ENCODE measurements at regions not wholly inside any gene's neighbourhood (a gene's known extent, or its start where the extent isn't known, plus 50 kb on each side); places are given as distances from the start of the nearest gene placed in this dataset.

DNA sequence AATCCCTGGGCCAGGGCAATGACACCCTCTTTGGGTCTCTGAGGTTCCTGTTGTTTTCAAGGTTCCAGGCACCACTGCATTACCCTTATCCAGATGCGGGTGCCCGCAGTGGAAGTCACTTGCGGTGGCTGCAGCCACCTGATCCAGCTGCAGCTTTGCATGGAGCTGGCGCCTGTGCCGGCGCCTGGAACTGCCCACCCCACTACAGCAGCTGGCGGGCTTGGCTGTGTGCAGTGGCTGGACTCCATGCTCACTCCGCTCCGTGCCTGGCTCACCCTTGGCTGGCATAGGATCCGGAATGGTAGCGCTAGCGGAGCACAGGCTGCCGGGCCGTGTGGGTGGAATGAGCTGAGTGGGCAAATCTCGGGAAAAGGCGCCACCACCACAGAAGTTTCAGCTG is 832.6 kb upstream of the CADM2 start:
- no peaks in the 10 kb centered on the region for H3K27me3 ChIP-seq (ENCODE audit: insufficient read depth, low read length)
- no peak overlapping the region for H2AFZ ChIP-seq (ENCODE audit: low read length)
- DNase-seq = no peak
- no peak overlapping the region for H3K27ac Mint-ChIP-seq
- H3K18ac ChIP-seq (ENCODE audit: insufficient read length, low read depth, low read length) = no peak overlapping the region
- H3K4me1 Mint-ChIP-seq = no peaks in the 10 kb centered on the region
- H4K20me1 ChIP-seq (ENCODE audit: control insufficient read depth, insufficient read depth, insufficient read length) = no peaks in the 10 kb centered on the region
- H3K4ac ChIP-seq (ENCODE audit: low read depth, low read length) = no peak overlapping the region
- no peaks in the 10 kb centered on the region for H3K79me1 ChIP-seq (ENCODE audit: insufficient read depth, low read depth, low read length, poor library complexity, severe bottlenecking)
- peaks cover 0 to 2% of the 10 kb centered on the region in 2 experiments; a peak in 2 of 5 replicates for H3K9me3 Mint-ChIP-seq
- no peak overlapping the region for H2BK5ac ChIP-seq (ENCODE audit: insufficient read length, low read length)
- TF ChIP-seq, protein P1, sequence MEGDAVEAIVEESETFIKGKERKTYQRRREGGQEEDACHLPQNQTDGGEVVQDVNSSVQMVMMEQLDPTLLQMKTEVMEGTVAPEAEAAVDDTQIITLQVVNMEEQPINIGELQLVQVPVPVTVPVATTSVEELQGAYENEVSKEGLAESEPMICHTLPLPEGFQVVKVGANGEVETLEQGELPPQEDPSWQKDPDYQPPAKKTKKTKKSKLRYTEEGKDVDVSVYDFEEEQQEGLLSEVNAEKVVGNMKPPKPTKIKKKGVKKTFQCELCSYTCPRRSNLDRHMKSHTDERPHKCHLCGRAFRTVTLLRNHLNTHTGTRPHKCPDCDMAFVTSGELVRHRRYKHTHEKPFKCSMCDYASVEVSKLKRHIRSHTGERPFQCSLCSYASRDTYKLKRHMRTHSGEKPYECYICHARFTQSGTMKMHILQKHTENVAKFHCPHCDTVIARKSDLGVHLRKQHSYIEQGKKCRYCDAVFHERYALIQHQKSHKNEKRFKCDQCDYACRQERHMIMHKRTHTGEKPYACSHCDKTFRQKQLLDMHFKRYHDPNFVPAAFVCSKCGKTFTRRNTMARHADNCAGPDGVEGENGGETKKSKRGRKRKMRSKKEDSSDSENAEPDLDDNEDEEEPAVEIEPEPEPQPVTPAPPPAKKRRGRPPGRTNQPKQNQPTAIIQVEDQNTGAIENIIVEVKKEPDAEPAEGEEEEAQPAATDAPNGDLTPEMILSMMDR (conservative IDR thresholded peaks at IDR 0.05) = no peak
- no CpG with 5 or more reads among the region's 16 CpGs for WGBS (ENCODE audit: extremely low coverage, insufficient read length, low lambda C conversion rate)
- H3K23me2 ChIP-seq (ENCODE audit: insufficient read length, low read depth, low read length, poor library complexity, severe bottlenecking) = no peaks in the 10 kb centered on the region
- H3K79me2 ChIP-seq (ENCODE audit: insufficient read depth, low read length) = no peaks in the 10 kb centered on the region; the same call in 1 of the 2 replicates
- H4K8ac ChIP-seq (replicated peaks; ENCODE audit: insufficient read length, low read depth, low read length) = no peak overlapping the region
- H2BK12ac ChIP-seq (ENCODE audit: insufficient read length, low read depth, low read length) = no peak overlapping the region
- peaks cover 0 to 2% (median 0%) of the 10 kb centered on the region in 3 experiments; a peak in 1 of 7 replicates for H3K36me3 Mint-ChIP-seq (ENCODE audit: insufficient read depth in 1 of 3, low read depth in 3 of 3)
- H3K27ac ChIP-seq (ENCODE audit: insufficient read length, low read depth, low read length) = no peak overlapping the region
- H3K14ac ChIP-seq (ENCODE audit: insufficient read depth, low read length) = no peak overlapping the region
- no peaks in the 10 kb centered on the region for H3K9me3 ChIP-seq (ENCODE audit: control insufficient read depth, low read depth, low read length)
- no peak overlapping the region for H2BK120ac ChIP-seq (ENCODE audit: low read depth, low read length, poor library complexity, severe bottlenecking)
- H4K5ac ChIP-seq (ENCODE audit: insufficient read length, low read depth, low read length) = no peak overlapping the region
- H3K56ac ChIP-seq (ENCODE audit: insufficient read length, low read depth, low read length) = no peak overlapping the region
- no peak overlapping the region for H3K4me3 Mint-ChIP-seq
- H3K4me1 ChIP-seq (ENCODE audit: insufficient read depth, low read length) = no peaks in the 10 kb centered on the region
- no peaks in the 10 kb centered on the region for H3K27me3 Mint-ChIP-seq (ENCODE audit: low read depth)
- H4K91ac ChIP-seq (ENCODE audit: insufficient read length, low read depth, low read length) = no peak overlapping the region
- no peak overlapping the region for H3T11ph ChIP-seq (ENCODE audit: low read length)
- no peak overlapping the region for H3K4me2 ChIP-seq (ENCODE audit: insufficient read depth, insufficient read length, low read length)
- no peak overlapping the region for H2AK5ac ChIP-seq (ENCODE audit: insufficient read length, low read length)
- no peak overlapping the region for H3K9ac ChIP-seq (ENCODE audit: extremely low read depth, insufficient read length, low read length)
- H3K23ac ChIP-seq (ENCODE audit: insufficient read length, low read depth, low read length) = no peak overlapping the region
- H2BK15ac ChIP-seq (ENCODE audit: low read depth, low read length) = no peak overlapping the region
- no peak overlapping the region for H2BK20ac ChIP-seq (ENCODE audit: low read depth, low read length, poor library complexity, severe bottlenecking)
